ENCODE measurements at regions not wholly inside any gene's neighbourhood (a gene's known extent, or its start where the extent isn't known, plus 50 kb on each side); places are given as distances from the start of the nearest gene placed in this dataset.

- no peak overlapping the region for H2BK5ac ChIP-seq (ENCODE audit: low read depth, low read length, poor library complexity, severe bottlenecking)
- no peak for DNase-seq
- no peaks in the 10 kb centered on the region for H3K79me1 ChIP-seq (ENCODE audit: low read depth in 1 of 2, low read length in 2 of 2)
- no peak overlapping the region for H4K5ac ChIP-seq (ENCODE audit: low read depth, low read length)
- CTCF ChIA-PET: no interaction called here
- no peak overlapping the region for H3K56ac ChIP-seq (ENCODE audit: extremely low read depth, insufficient read depth, low read length)
- H2BK20ac ChIP-seq (ENCODE audit: low read depth, low read length): no peak overlapping the region
- no peak overlapping the region for H2AK9ac ChIP-seq (replicated peaks; ENCODE audit: low read depth, low read length, poor library complexity)
- no peak overlapping the region for H3K27ac ChIP-seq (ENCODE audit: insufficient read depth, low read length)
- dilution Hi-C loops (cut with HindIII; ENCODE audit: low sequenced_read_pairs, unreplicated experiment): no loop called here
- BruUV-seq (replicated peaks): no TSS peak
- no peak overlapping the region for H4K8ac ChIP-seq (ENCODE audit: low read depth in 2 of 2, low read length in 2 of 2)
- H2AFZ ChIP-seq (replicated peaks; ENCODE audit: low read length, poor library complexity): no peak overlapping the region
- H2AK5ac ChIP-seq (ENCODE audit: low read depth, low read length): no peak overlapping the region
- intact Hi-C loops (cut with micrococcal nuclease): no loop called here
- no peak for TF ChIP-seq MAFK (IDR thresholded peaks at IDR 0.05; ENCODE audit: low read depth, low read length)
- TF ChIP-seq BHLHE40 (IDR thresholded peaks at IDR 0.05; ENCODE audit: low read depth, low read length): no peak
- no peak for TF ChIP-seq RCOR1 (IDR thresholded peaks at IDR 0.05; ENCODE audit: insufficient replicate concordance, low read length)
- TF ChIP-seq MXI1 (IDR thresholded peaks at IDR 0.05; ENCODE audit: borderline replicate concordance, low read depth, low read length): no peak
- TF ChIP-seq NFE2L2 (IDR thresholded peaks at IDR 0.05; ENCODE audit: low read depth, low read length): no peak
- no peak for TF ChIP-seq CEBPB (IDR thresholded peaks at IDR 0.05; ENCODE audit: low read depth, low read length)
- TF ChIP-seq CHD1 (IDR thresholded peaks at IDR 0.05; ENCODE audit: low read depth, low read length): no peak
- TF ChIP-seq, protein P1, sequence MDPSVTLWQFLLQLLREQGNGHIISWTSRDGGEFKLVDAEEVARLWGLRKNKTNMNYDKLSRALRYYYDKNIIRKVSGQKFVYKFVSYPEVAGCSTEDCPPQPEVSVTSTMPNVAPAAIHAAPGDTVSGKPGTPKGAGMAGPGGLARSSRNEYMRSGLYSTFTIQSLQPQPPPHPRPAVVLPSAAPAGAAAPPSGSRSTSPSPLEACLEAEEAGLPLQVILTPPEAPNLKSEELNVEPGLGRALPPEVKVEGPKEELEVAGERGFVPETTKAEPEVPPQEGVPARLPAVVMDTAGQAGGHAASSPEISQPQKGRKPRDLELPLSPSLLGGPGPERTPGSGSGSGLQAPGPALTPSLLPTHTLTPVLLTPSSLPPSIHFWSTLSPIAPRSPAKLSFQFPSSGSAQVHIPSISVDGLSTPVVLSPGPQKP (IDR thresholded peaks at IDR 0.05; ENCODE audit: borderline replicate concordance, low read depth, low read length): no peak
- POLR2A ChIA-PET (ENCODE audit: unreplicated experiment): no interaction called here
- no peak overlapping the region for H3K18ac ChIP-seq (ENCODE audit: low read depth, low read length)
- H3K9me1 ChIP-seq (ENCODE audit: insufficient read depth, low read length): no peaks in the 10 kb centered on the region
- in situ Hi-C loops (cut with MboI; ENCODE audit: low sequenced_read_pairs): no loop called here
- H3K14ac ChIP-seq (replicated peaks; ENCODE audit: low read depth, low read length): no peak overlapping the region
- H3K27me3 ChIP-seq (ENCODE audit: control insufficient read depth, insufficient read depth, low read length): no peaks in the 10 kb centered on the region; the same call in 1 of the 2 replicates
- no peak overlapping the region for H3K23ac ChIP-seq (ENCODE audit: low read depth, low read length)
- H3K9ac ChIP-seq (ENCODE audit: low read depth, low read length): no peak overlapping the region
- no peaks in the 10 kb centered on the region for H3K36me3 ChIP-seq (ENCODE audit: control insufficient read depth, insufficient read depth, low read length)
- no peak for ATAC-seq (ENCODE audit: low read depth)
- no peak overlapping the region for H2BK15ac ChIP-seq (ENCODE audit: low read depth, low read length)
- H2BK120ac ChIP-seq (ENCODE audit: low read depth, low read length): no peak overlapping the region
- H3K4me3 ChIP-seq (ENCODE audit: insufficient read depth, low read depth, low read length): no peak overlapping the region
- no peaks in the 10 kb centered on the region for H3K9me3 ChIP-seq (ENCODE audit: control insufficient read depth, insufficient read depth, low read length)
- no peaks in the 10 kb centered on the region for H3K4me1 ChIP-seq (ENCODE audit: control insufficient read depth, insufficient read depth, low read length)
- H4K91ac ChIP-seq (ENCODE audit: insufficient read depth, low read depth, low read length): no peak overlapping the region
- H4K20me1 ChIP-seq (ENCODE audit: insufficient read depth, low read length): no peaks in the 10 kb centered on the region
- no peak overlapping the region for H3K4me2 ChIP-seq (ENCODE audit: low read depth, low read length)
- H3K4ac ChIP-seq (ENCODE audit: low read depth, low read length): no peak overlapping the region
Observed at GRCh38 chr6:119562168-119562567, 212.6 kb upstream of the MAN1A1 start.

All from IMR-90 (cell line).